ENCODE measurements at regions not wholly inside any gene's neighbourhood (a gene's known extent, or its start where the extent isn't known, plus 50 kb on each side); places are given as distances from the start of the nearest gene placed in this dataset.

DNA sequence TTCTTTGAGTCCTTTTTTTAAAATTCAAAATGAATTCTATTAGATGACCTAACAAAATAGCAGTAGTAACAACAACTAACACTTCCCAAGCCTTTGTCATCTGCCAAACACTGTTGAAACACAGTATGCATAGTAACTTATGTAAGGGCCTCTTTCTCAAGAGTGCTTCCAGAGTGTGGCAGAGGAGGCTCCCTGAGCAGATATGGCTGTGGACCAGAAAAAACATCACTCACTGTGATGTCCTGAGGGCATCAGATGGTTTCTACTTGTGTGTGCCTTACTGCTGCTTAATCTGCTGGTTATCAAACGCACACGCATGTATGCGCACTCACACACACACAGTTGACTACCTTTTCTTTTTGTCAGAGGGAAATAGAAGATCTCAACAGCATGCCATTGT lies 110.8 kb downstream of the DLEU7 start:
- Histone ChIP-seq H3K9ac (ENCODE audit: extremely low read depth, insufficient read length, low read length) (no peak overlapping the region), H2AK5ac (ENCODE audit: insufficient read length, low read length) (no peak overlapping the region), H3K79me1 (ENCODE audit: insufficient read depth, low read depth, low read length, poor library complexity, severe bottlenecking) (no peaks in the 10 kb centered on the region), H3K23ac (ENCODE audit: insufficient read length, low read depth, low read length) (no peak overlapping the region), H3K23me2 (ENCODE audit: insufficient read length, low read depth, low read length, poor library complexity, severe bottlenecking) (no peaks in the 10 kb centered on the region), H3K56ac (ENCODE audit: insufficient read length, low read depth, low read length) (no peak overlapping the region), H4K91ac (ENCODE audit: insufficient read length, low read depth, low read length) (no peak overlapping the region), H3T11ph (ENCODE audit: low read length) (no peak overlapping the region), H2BK20ac (ENCODE audit: low read depth, low read length, poor library complexity, severe bottlenecking) (no peak overlapping the region), H3K4me2 (ENCODE audit: insufficient read depth, insufficient read length, low read length) (no peak overlapping the region), H3K27me3 (ENCODE audit: insufficient read depth, low read length) (no peaks in the 10 kb centered on the region), H3K9me3 (ENCODE audit: control insufficient read depth, low read depth, low read length) (peaks cover 5% of the 10 kb centered on the region), H3K18ac (ENCODE audit: insufficient read length, low read depth, low read length) (no peak overlapping the region), H2BK15ac (ENCODE audit: low read depth, low read length) (no peak overlapping the region), H4K20me1 (ENCODE audit: control insufficient read depth, insufficient read depth, insufficient read length) (no peaks in the 10 kb centered on the region), H2AFZ (ENCODE audit: low read length) (no peak overlapping the region), H3K79me2 (ENCODE audit: insufficient read depth, low read length) (no peaks in the 10 kb centered on the region), H2BK5ac (ENCODE audit: insufficient read length, low read length) (no peak overlapping the region), H4K8ac (replicated peaks; ENCODE audit: insufficient read length, low read depth, low read length) (no peak overlapping the region), H2BK12ac (ENCODE audit: insufficient read length, low read depth, low read length) (no peak overlapping the region), H4K5ac (ENCODE audit: insufficient read length, low read depth, low read length) (no peak overlapping the region), H3K4me1 (ENCODE audit: insufficient read depth, low read length) (no peaks in the 10 kb centered on the region), H3K14ac (ENCODE audit: insufficient read depth, low read length) (no peak overlapping the region), H3K27ac (ENCODE audit: insufficient read length, low read depth, low read length) (no peak overlapping the region), H2BK120ac (ENCODE audit: low read depth, low read length, poor library complexity, severe bottlenecking) (no peak overlapping the region), H3K4ac (ENCODE audit: low read depth, low read length) (no peak overlapping the region)
- no peak overlapping the region for H3K27ac Mint-ChIP-seq
- no peaks in the 10 kb centered on the region; the same call in 1 of the 2 replicates for H3K27me3 Mint-ChIP-seq (ENCODE audit: low read depth)
- H3K4me3 Mint-ChIP-seq, result no peak overlapping the region
- WGBS (ENCODE audit: extremely low coverage, insufficient read length, low lambda C conversion rate), result no CpG with 5 or more reads among the region's 3 CpGs
- no peak for DNase-seq
- H3K4me1 Mint-ChIP-seq, result peaks cover 0 to 10% of the 10 kb centered on the region in 2 experiments; a peak in 2 of 4 replicates
- no peak for TF ChIP-seq CTCF (conservative IDR thresholded peaks at IDR 0.05)
- H3K36me3 Mint-ChIP-seq (ENCODE audit: insufficient read depth in 1 of 3, low read depth in 3 of 3), result peaks cover 12 to 27% (median 17%) of the 10 kb centered on the region in 3 experiments; a peak in 6 of 7 replicates
- H3K9me3 Mint-ChIP-seq, result peaks cover 21 to 26% of the 10 kb centered on the region in 2 experiments

All from H9 (cell line).